BLaER1 treated with 17β-estradiol and CSF1 and Interleukin-3, amounts not matched to agents 10 nM and 100 nM (cell line): ENCODE measurements at regions not wholly inside any gene's neighbourhood (a gene's known extent, or its start where the extent isn't known, plus 50 kb on each side); places are given as distances from the start of the nearest gene placed in this dataset.

Source experiments
- H3K27ac ChIP-seq, 11 experiments: shearing (Covaris generic); formaldehyde crosslinking; 2 replicates each; pipeline ENCODE4 v1.8.1; 2022
- H3K27me3 ChIP-seq, 11 experiments: shearing (Covaris generic); formaldehyde crosslinking; 2 replicates each; pipeline ENCODE4 v1.8.1; 2022
- H3K36me3 ChIP-seq, 11 experiments: shearing (Covaris generic); formaldehyde crosslinking; 2 replicates each; pipeline ENCODE4 v1.8.1; 2022
- H3K4me1 ChIP-seq, 10 experiments: shearing (Covaris generic); formaldehyde crosslinking; 2 replicates each; pipeline ENCODE4 v1.8.1; 2022
- H3K4me2 ChIP-seq, 11 experiments: shearing (Covaris generic); formaldehyde crosslinking; 2 replicates each; pipeline ENCODE4 v1.8.1; 2022
- H3K4me3 ChIP-seq, 10 experiments: shearing (Covaris generic); formaldehyde crosslinking; 2 replicates each; pipeline ENCODE4 v1.8.1; 2022
- H3K9ac ChIP-seq, 11 experiments: shearing (Covaris generic); formaldehyde crosslinking; 2 replicates each; pipeline ENCODE4 v1.8.1; 2022
- H3K9me3 ChIP-seq, 11 experiments: shearing (Covaris generic); formaldehyde crosslinking; replicated peaks in 1 of 11; 2 replicates each; pipeline ENCODE4 v1.8.1; 2022
- H4K20me1 ChIP-seq, 11 experiments: shearing (Covaris generic); formaldehyde crosslinking; 2 replicates each; pipeline ENCODE4 v1.8.1; 2022
- Cebpa-rat ChIP-seq, 11 experiments: shearing (Covaris generic); IDR thresholded peaks; 2 replicates each; pipeline ENCODE4 v1.8.1; 2022

GRCh38 chr5:57594436-57594835 is 111.8 kb upstream of the ACTBL2 start:
- Histone ChIP-seq H3K9ac (no peak overlapping the region), H3K4me1 (no peaks in the 10 kb centered on the region), H3K36me3 (no peaks in the 10 kb centered on the region), H4K20me1 (no peaks in the 10 kb centered on the region), H3K27me3 (no peaks in the 10 kb centered on the region), H3K4me3 (no peak overlapping the region), H3K27ac (no peak overlapping the region), H3K9me3 (no peaks in the 10 kb centered on the region), H3K4me2 (no peak overlapping the region)
- no peak for TF ChIP-seq Cebpa-rat (IDR thresholded peaks at IDR 0.05)

DNA sequence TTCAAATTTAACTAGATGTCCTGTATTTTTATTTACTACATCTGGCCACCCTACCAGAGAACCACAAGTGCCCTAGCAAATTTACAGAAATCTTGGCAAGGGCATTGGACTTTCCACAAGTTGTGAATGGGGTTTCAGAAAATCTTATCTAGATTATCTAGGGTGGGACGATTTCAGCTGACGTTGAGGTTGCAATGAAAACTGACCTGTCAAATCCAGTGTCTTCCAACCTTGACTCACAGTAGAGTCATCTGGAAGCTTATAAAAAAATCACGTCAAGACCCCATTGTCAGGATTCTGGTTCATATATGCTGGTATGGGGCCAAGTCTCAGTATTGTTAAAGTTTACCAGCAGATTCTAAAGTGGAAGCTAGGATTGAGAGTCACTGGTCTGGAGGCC is 109.6 kb upstream of the ACTBL2 start:
- Histone ChIP-seq H3K36me3 (no peaks in the 10 kb centered on the region), H3K4me3 (no peak overlapping the region), H3K9ac (no peak overlapping the region), H3K27me3 (no peaks in the 10 kb centered on the region), H4K20me1 (no peaks in the 10 kb centered on the region), H3K27ac (no peak overlapping the region), H3K4me2 (no peak overlapping the region), H3K9me3 (peaks cover 0 to 4% (median 0%) of the 10 kb centered on the region in 11 experiments; a peak in 4 of 22 replicates), H3K4me1 (no peaks in the 10 kb centered on the region)
- no peak for TF ChIP-seq Cebpa-rat (IDR thresholded peaks at IDR 0.05)

DNA sequence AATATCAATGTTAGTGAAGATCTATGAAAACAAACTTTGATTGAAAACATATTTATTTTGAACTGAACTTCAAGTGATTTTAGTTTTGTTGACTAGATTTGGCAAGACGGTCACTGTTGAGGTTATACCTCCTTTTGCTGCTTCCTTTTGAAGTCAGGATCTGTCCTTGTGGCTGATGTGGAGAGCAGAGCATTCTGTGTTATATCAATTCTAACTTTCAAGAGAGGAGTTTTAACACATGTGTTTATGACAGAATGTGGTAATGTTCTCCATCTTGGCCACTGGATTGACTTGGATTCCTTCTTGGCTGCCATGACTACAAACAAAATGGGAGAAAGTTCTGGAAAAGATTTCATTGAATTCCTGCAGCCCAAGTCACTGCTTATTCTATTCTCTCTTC is 104.0 kb upstream of the ACTBL2 start:
- peaks cover 0 to 7% (median 0%) of the 10 kb centered on the region in 11 experiments; a peak in 4 of 22 replicates for H3K9me3 ChIP-seq
- H3K27me3 ChIP-seq: no peaks in the 10 kb centered on the region
- H4K20me1 ChIP-seq: no peaks in the 10 kb centered on the region
- no peaks in the 10 kb centered on the region for H3K36me3 ChIP-seq
- no peak for TF ChIP-seq Cebpa-rat (IDR thresholded peaks at IDR 0.05)
- no peak overlapping the region for H3K27ac ChIP-seq
- no peaks in the 10 kb centered on the region for H3K4me1 ChIP-seq
- H3K9ac ChIP-seq: no peak overlapping the region
- H3K4me3 ChIP-seq: no peak overlapping the region
- no peak overlapping the region for H3K4me2 ChIP-seq

DNA sequence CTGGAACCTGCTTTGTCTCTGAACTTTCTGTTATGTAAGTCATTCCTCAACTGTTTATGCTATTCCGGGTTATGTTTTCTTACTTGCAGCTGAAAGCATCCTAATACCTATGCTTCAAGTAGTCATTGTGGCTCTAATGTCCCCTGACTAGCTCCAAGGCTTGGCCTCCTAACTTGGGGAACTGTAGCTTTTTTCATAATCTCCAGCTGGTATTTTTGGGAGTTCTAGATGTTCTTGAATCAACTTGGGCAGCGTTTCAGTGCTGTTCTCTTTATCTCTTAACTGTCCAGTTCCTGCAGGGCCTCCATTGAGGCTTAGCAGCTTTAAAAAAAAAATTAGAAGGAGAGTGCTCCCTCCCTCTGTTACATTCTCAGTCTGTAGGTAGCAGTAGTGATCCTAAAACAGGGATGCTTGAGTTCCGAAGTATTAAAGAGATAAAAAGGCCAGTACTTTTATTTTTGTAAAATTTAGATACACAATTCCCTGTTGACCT is 100.0 kb upstream of the ACTBL2 start:
- no peaks in the 10 kb centered on the region for H3K36me3 ChIP-seq
- peaks cover 0 to 6% (median 0%) of the 10 kb centered on the region in 11 experiments; a peak in 4 of 22 replicates for H3K9me3 ChIP-seq
- no peak overlapping the region for H3K9ac ChIP-seq
- no peaks in the 10 kb centered on the region for H3K27me3 ChIP-seq
- H3K4me2 ChIP-seq: no peak overlapping the region
- H3K4me3 ChIP-seq: no peak overlapping the region
- H3K4me1 ChIP-seq: no peaks in the 10 kb centered on the region
- H4K20me1 ChIP-seq: no peaks in the 10 kb centered on the region
- H3K27ac ChIP-seq: no peak overlapping the region
- TF ChIP-seq Cebpa-rat (IDR thresholded peaks at IDR 0.05): no peak

GRCh38 chr5:57581772-57582171 is 99.2 kb upstream of the ACTBL2 start:
- no peak for TF ChIP-seq Cebpa-rat (IDR thresholded peaks at IDR 0.05)
- no peak overlapping the region for H3K4me3 ChIP-seq
- H3K27ac ChIP-seq: no peak overlapping the region
- H3K9ac ChIP-seq: no peak overlapping the region
- no peaks in the 10 kb centered on the region for H4K20me1 ChIP-seq
- H3K9me3 ChIP-seq: no peaks in the 10 kb centered on the region
- no peaks in the 10 kb centered on the region for H3K27me3 ChIP-seq
- H3K4me2 ChIP-seq: no peak overlapping the region
- no peaks in the 10 kb centered on the region for H3K36me3 ChIP-seq
- H3K4me1 ChIP-seq: no peaks in the 10 kb centered on the region

DNA sequence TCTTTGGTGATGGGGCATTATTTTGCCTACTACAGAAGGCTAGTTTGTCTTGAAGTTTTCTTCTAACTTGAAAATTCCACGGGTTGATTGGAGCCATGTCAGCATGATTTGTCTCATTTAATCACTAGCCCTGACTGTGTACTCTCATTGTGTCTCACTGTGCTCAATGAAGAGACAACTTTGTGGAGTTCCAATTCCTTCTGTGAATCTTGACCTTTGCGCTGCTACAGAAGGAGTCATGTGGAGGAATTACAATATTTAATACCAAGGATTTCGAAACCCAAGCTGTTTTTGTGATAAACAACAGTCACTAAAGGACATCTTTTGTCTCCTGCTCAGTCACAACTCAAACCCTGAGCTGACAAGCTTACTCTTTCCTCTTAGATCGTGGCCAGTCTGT is 98.6 kb upstream of the ACTBL2 start:
- Histone ChIP-seq H3K9me3 (no peaks in the 10 kb centered on the region), H4K20me1 (no peaks in the 10 kb centered on the region), H3K9ac (no peak overlapping the region), H3K4me3 (no peak overlapping the region), H3K27ac (no peak overlapping the region), H3K4me2 (no peak overlapping the region), H3K36me3 (no peaks in the 10 kb centered on the region), H3K27me3 (no peaks in the 10 kb centered on the region), H3K4me1 (no peaks in the 10 kb centered on the region)
- no peak for TF ChIP-seq Cebpa-rat (IDR thresholded peaks at IDR 0.05)

GRCh38 chr5:57577432-57578175 is 95.0 kb upstream of the ACTBL2 start:
- Histone ChIP-seq H3K4me2 (no peak overlapping the region), H3K4me1 (no peaks in the 10 kb centered on the region), H3K27ac (no peak overlapping the region), H3K4me3 (no peak overlapping the region), H3K9me3 (no peaks in the 10 kb centered on the region), H3K36me3 (no peaks in the 10 kb centered on the region), H3K9ac (no peak overlapping the region), H3K27me3 (no peaks in the 10 kb centered on the region), H4K20me1 (no peaks in the 10 kb centered on the region)
- TF ChIP-seq Cebpa-rat (IDR thresholded peaks at IDR 0.05): no peak

DNA sequence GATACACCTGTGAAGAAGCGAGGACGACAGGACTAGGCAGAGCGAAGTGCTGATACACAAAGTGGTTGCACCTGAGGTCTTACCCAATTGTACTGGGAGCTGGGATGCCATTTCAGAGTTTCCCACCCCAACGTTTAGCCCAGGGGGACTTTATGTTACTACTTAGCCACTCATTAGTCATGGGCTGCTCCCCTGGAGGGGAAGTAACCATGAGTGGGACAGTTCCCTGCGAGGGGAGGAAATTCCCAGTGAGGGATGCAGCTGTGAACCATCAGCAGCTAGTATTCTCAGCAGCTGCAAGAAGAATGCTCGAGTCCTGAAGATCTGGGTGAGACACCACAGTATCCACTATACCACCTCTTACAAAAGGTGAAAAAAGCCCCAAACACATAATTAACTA is 93.7 kb upstream of the ACTBL2 start:
- H4K20me1 ChIP-seq: no peaks in the 10 kb centered on the region
- no peaks in the 10 kb centered on the region for H3K36me3 ChIP-seq
- H3K4me2 ChIP-seq: no peak overlapping the region
- no peak overlapping the region for H3K9ac ChIP-seq
- no peaks in the 10 kb centered on the region for H3K27me3 ChIP-seq
- no peaks in the 10 kb centered on the region for H3K4me1 ChIP-seq
- TF ChIP-seq Cebpa-rat (IDR thresholded peaks at IDR 0.05): no peak
- H3K9me3 ChIP-seq: no peaks in the 10 kb centered on the region
- no peak overlapping the region for H3K4me3 ChIP-seq
- no peak overlapping the region for H3K27ac ChIP-seq

GRCh38 chr5:57575839-57576238 is 93.2 kb upstream of the ACTBL2 start:
- Histone ChIP-seq H3K27me3 (no peaks in the 10 kb centered on the region), H3K9me3 (no peaks in the 10 kb centered on the region), H3K4me1 (no peaks in the 10 kb centered on the region), H3K4me3 (no peak overlapping the region), H3K9ac (no peak overlapping the region), H3K36me3 (no peaks in the 10 kb centered on the region), H3K27ac (no peak overlapping the region), H4K20me1 (no peaks in the 10 kb centered on the region), H3K4me2 (no peak overlapping the region)
- no peak for TF ChIP-seq Cebpa-rat (IDR thresholded peaks at IDR 0.05)

GRCh38 chr5:57572461-57572860 is 89.8 kb upstream of the ACTBL2 start:
- no peak for TF ChIP-seq Cebpa-rat (IDR thresholded peaks at IDR 0.05)
- Histone ChIP-seq H3K27ac (no peak overlapping the region), H3K4me3 (no peak overlapping the region)

More at GRCh38 chr5:57572461-57572860, 89.8 kb upstream of the ACTBL2 start:
- H3K4me1 ChIP-seq: no peaks in the 10 kb centered on the region
- no peaks in the 10 kb centered on the region for H3K36me3 ChIP-seq
- H3K27me3 ChIP-seq: no peaks in the 10 kb centered on the region
- no peaks in the 10 kb centered on the region for H3K9me3 ChIP-seq
- H3K4me2 ChIP-seq: no peak overlapping the region
- H3K9ac ChIP-seq: no peak overlapping the region
- H4K20me1 ChIP-seq: no peaks in the 10 kb centered on the region
